ENCODE measurements at regions not wholly inside any gene's neighbourhood (a gene's known extent, or its start where the extent isn't known, plus 50 kb on each side); places are given as distances from the start of the nearest gene placed in this dataset.
"Not testable (repeated sequence)": the region's sequence is repeated elsewhere in the genome, so short reads cannot be mapped to it uniquely, and the experiment has no call there.

DNA sequence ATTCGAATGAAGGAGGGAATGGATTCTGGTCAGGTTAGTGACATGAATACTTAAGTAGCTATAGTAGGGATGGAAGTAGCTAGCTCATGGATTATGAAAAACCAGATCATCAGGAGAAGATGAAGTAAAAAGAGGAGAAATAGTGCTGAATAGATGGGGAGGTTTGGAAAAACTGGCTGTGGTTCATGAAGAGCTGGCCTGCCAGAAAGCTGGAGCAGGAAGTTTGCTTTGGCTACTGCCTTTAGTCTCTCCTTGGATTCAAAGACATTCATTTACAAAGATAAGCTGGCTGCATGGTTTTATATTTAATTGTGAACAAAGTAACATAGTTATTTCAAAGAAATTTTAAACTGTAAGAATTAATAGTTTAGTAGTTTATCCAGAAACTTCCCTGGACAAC, 567.0 kb downstream of the RIT2 start:
- H3K27ac Mint-ChIP-seq: no peak overlapping the region
- DNase-seq: no peak
- no peaks in the 10 kb centered on the region for H3K36me3 Mint-ChIP-seq (ENCODE audit: low read depth)
- peaks cover 3% of the 10 kb centered on the region for H3K27me3 Mint-ChIP-seq (ENCODE audit: low read depth, poor library complexity)
- no peaks in the 10 kb centered on the region for H3K4me1 Mint-ChIP-seq
- no peak overlapping the region for H3K4me3 Mint-ChIP-seq
- TF ChIP-seq, protein P1, sequence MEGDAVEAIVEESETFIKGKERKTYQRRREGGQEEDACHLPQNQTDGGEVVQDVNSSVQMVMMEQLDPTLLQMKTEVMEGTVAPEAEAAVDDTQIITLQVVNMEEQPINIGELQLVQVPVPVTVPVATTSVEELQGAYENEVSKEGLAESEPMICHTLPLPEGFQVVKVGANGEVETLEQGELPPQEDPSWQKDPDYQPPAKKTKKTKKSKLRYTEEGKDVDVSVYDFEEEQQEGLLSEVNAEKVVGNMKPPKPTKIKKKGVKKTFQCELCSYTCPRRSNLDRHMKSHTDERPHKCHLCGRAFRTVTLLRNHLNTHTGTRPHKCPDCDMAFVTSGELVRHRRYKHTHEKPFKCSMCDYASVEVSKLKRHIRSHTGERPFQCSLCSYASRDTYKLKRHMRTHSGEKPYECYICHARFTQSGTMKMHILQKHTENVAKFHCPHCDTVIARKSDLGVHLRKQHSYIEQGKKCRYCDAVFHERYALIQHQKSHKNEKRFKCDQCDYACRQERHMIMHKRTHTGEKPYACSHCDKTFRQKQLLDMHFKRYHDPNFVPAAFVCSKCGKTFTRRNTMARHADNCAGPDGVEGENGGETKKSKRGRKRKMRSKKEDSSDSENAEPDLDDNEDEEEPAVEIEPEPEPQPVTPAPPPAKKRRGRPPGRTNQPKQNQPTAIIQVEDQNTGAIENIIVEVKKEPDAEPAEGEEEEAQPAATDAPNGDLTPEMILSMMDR (IDR thresholded peaks at IDR 0.05): no peak
- peaks cover 3% of the 10 kb centered on the region for H3K9me3 Mint-ChIP-seq

DNA sequence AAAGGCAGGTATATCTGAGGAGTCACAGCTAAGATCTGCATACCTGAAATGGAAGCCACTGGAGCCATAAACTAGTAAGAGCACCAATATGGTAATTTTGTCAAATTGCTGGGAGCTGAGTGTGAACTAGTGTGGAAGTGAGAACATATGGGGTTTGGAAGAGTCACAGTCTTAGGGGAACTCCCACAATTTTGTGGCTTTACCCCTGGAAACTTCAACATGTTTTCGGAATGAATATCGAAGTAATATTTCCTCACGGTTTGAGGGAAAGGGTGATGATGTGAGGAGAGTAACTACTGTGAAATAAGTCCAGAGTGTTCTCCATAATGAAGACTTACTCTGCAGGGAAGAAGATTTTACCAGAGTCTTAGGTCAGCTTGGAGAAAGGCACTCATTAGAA, 565.9 kb downstream of the RIT2 start:
- H3K27ac Mint-ChIP-seq: no peak overlapping the region
- DNase-seq: no peak
- no peaks in the 10 kb centered on the region for H3K4me1 Mint-ChIP-seq
- TF ChIP-seq, protein P1 (IDR thresholded peaks at IDR 0.05): no peak
- H3K9me3 Mint-ChIP-seq: peaks cover 3% of the 10 kb centered on the region
- peaks cover 3% of the 10 kb centered on the region for H3K27me3 Mint-ChIP-seq (ENCODE audit: low read depth, poor library complexity)
- H3K36me3 Mint-ChIP-seq (ENCODE audit: low read depth): no peaks in the 10 kb centered on the region
- H3K4me3 Mint-ChIP-seq: no peak overlapping the region

DNA sequence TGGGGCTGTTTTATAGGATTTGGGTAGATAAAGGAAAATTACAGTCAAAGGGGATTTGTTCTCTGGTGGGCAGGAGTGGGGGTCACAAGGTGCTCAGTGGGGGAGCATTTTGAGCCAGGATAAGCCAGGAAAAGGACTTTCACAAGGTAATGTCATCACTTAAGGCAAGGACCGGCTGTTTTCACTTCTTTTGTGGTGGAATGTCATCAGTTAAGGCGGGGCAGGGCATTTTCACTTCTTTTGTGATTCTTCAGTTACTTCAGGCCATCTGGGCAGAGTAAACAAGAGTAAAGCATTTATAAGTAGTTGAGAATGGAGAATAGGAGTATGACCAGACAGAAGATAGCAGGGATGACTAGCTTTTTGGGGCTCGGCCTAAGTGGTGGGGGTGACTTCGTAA, 562.9 kb downstream of the RIT2 start:
- not testable (repeated sequence) for H3K4me1 Mint-ChIP-seq; H3K27me3 Mint-ChIP-seq (ENCODE audit: low read depth, poor library complexity); H3K9me3 Mint-ChIP-seq; H3K27ac Mint-ChIP-seq; H3K36me3 Mint-ChIP-seq (ENCODE audit: low read depth); DNase-seq; H3K4me3 Mint-ChIP-seq

DNA sequence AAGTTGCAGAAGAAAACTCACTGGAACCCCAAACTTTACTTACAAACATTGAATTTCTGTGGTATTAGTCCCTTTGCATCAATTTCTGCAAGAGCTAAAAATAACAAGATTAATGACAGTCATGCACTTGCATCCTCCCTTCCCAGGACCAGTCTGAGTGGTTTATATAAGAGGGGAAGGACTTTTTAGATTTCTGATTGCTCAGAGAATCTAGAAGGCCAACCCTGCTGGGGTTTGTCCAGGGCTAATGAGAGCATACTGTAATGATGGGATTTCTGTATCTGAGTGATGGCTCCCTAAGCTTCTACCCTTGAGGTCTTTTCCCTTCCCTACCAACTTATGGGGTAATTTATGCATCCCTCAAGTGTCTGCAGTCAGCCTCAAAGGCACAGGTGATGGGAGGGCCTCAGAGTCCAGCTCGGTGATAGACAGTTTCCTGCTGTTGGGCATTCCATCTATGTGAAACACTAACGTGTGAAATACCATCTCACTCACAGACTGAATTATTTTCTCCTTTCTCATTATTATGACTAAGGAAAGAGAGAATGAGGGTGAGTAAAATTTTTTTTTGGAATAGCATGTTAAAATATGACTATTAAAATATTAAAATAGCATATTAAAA, 556.3 kb downstream of the RIT2 start:
- H3K9me3 Mint-ChIP-seq: no peaks in the 10 kb centered on the region
- H3K27ac Mint-ChIP-seq: no peak overlapping the region
- TF ChIP-seq, protein P1 (IDR thresholded peaks at IDR 0.05): no peak
- H3K36me3 Mint-ChIP-seq (ENCODE audit: low read depth): no peaks in the 10 kb centered on the region
- peaks cover 6% of the 10 kb centered on the region for H3K27me3 Mint-ChIP-seq (ENCODE audit: low read depth, poor library complexity)
- no peak for DNase-seq
- no peak overlapping the region for H3K4me3 Mint-ChIP-seq
- H3K4me1 Mint-ChIP-seq: peaks cover 3% of the 10 kb centered on the region

DNA sequence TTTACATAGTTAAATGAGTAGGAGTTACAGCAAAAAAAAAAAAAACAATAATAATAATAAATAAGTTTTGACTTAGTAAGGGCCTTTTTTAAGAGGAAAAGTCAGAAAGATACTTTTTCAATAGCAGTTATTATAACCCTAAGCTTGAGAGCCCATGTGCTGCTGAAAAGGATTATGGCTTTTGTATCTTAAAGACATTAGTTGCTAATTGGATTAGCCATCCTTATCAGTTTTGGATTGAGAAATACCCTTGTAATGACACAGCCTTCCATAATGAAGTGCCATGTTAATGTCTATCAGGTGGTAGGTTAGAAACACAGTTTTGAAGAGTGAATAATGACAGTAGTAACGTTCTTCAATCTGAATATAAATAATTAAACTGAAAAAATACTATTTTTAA, 554.0 kb downstream of the RIT2 start:
- no peak overlapping the region for H3K27ac Mint-ChIP-seq
- H3K36me3 Mint-ChIP-seq (ENCODE audit: low read depth): no peaks in the 10 kb centered on the region
- TF ChIP-seq, protein P1 (IDR thresholded peaks at IDR 0.05): no peak
- H3K4me3 Mint-ChIP-seq: no peak overlapping the region
- H3K9me3 Mint-ChIP-seq: no peaks in the 10 kb centered on the region
- DNase-seq: no peak
- peaks cover 6% of the 10 kb centered on the region for H3K27me3 Mint-ChIP-seq (ENCODE audit: low read depth, poor library complexity)
- H3K4me1 Mint-ChIP-seq: peaks cover 3% of the 10 kb centered on the region

GRCh38 chr18:42563995-42564394, 551.5 kb downstream of the RIT2 start:
- Mint-ChIP-seq H3K4me1 (peaks cover 3% of the 10 kb centered on the region), H3K9me3 (no peaks in the 10 kb centered on the region)

More at GRCh38 chr18:42563995-42564394, 551.5 kb downstream of the RIT2 start:
- H3K36me3 Mint-ChIP-seq (ENCODE audit: low read depth): no peaks in the 10 kb centered on the region
- no peak for DNase-seq
- TF ChIP-seq, protein P1 (IDR thresholded peaks at IDR 0.05): no peak
- no peak overlapping the region for H3K27ac Mint-ChIP-seq
- peaks cover 6% of the 10 kb centered on the region for H3K27me3 Mint-ChIP-seq (ENCODE audit: low read depth, poor library complexity)
- H3K4me3 Mint-ChIP-seq: no peak overlapping the region
